ENCODE measurements at regions not wholly inside any gene's neighbourhood (a gene's known extent, or its start where the extent isn't known, plus 50 kb on each side); places are given as distances from the start of the nearest gene placed in this dataset.

- no peak for TF ChIP-seq POLR2A (IDR thresholded peaks at IDR 0.05)
- TF ChIP-seq CTCF (IDR thresholded peaks at IDR 0.05), result no peak
Measured at GRCh38 chr7:138169441-138169851, 93.2 kb downstream of the AKR1D1 start.
